Hepatocyte (in vitro differentiated cells): ENCODE measurements at regions not wholly inside any gene's neighbourhood (a gene's known extent, or its start where the extent isn't known, plus 50 kb on each side); places are given as distances from the start of the nearest gene placed in this dataset.

Experiments used
- DNase-seq: peaks from one replicate; pipeline ENCODE4 v3.0.0-alpha.2; 2016; ENCODE audit warnings: low spot score
- H2AFZ ChIP-seq: fragments of 200-600 bp; sonication (generic); 2 replicates; pipeline ENCODE4 v1.6.0; 2016; ENCODE audit warnings: antibody characterized with exemption, mild to moderate bottlenecking
- H3K27ac ChIP-seq: fragments of 200-600 bp; sonication (generic); 2 replicates; pipeline ENCODE4 v1.5.1; 2016; ENCODE audit warnings: mild to moderate bottlenecking
- H3K27me3 ChIP-seq: fragments of 200-600 bp; sonication (generic); 2 replicates; pipeline ENCODE4 v1.6.1; 2016
- H3K36me3 ChIP-seq: fragments of 200-600 bp; sonication (generic); replicated peaks from 2 replicates; pipeline ENCODE4 v1.5.1; 2016; ENCODE audit warnings: low read depth; ENCODE audit not compliant: insufficient read depth
- H3K4me1 ChIP-seq: fragments of 200-600 bp; sonication (generic); 2 replicates; pipeline ENCODE4 v1.5.1; 2016; ENCODE audit warnings: mild to moderate bottlenecking, moderate library complexity; ENCODE audit not compliant: insufficient read depth
- H3K4me2 ChIP-seq: fragments of 200-600 bp; sonication (generic); 2 replicates; pipeline ENCODE4 v1.6.0; 2016
- H3K4me3 ChIP-seq: fragments of 200-600 bp; sonication (generic); 2 replicates; pipeline ENCODE4 v1.5.1; 2016; ENCODE audit warnings: mild to moderate bottlenecking
- H3K79me2 ChIP-seq: fragments of 200-600 bp; sonication (generic); 2 replicates; pipeline ENCODE4 v1.6.0; 2017; ENCODE audit warnings: mild to moderate bottlenecking
- H3K9me2 ChIP-seq: fragments of 200-600 bp; sonication (generic); replicated peaks from 2 replicates; pipeline ENCODE4 v1.6.0; 2017; ENCODE audit warnings: mild to moderate bottlenecking; ENCODE audit not compliant: insufficient read depth
- H3K9me3 ChIP-seq: fragments of 200-600 bp; sonication (generic); 2 replicates; pipeline ENCODE4 v1.5.1; 2016; ENCODE audit warnings: low read depth, mild to moderate bottlenecking
- H4K20me1 ChIP-seq: fragments of 200-600 bp; sonication (generic); 2 replicates; pipeline ENCODE4 v1.6.0; 2016; ENCODE audit warnings: mild to moderate bottlenecking; ENCODE audit not compliant: insufficient read depth, poor library complexity, severe bottlenecking
- CTCF ChIP-seq: fragments of 200-600 bp; sonication (generic); IDR thresholded peaks from 2 replicates; pipeline ENCODE4 v1.5.1; 2016; ENCODE audit warnings: antibody characterized with exemption, mild to moderate bottlenecking; ENCODE audit not compliant: poor library complexity
- EZH2 ChIP-seq: fragments of 200-600 bp; sonication (generic); IDR thresholded peaks from 2 replicates; pipeline ENCODE4 v1.6.1; 2016; ENCODE audit warnings: antibody characterized with exemption, mild to moderate bottlenecking, borderline replicate concordance
- EZH2phosphoT487 ChIP-seq: fragments of 200-600 bp; sonication (generic); IDR thresholded peaks from one replicate; pipeline ENCODE4 v1.6.1; 2018; ENCODE audit warnings: antibody characterized with exemption, mild to moderate bottlenecking, low read depth, moderate library complexity; ENCODE audit not compliant: unreplicated experiment, severe bottlenecking
- WGBS: methylation state at CpG from one replicate; pipeline ENCODE4 v1.1.6; 2016; ENCODE audit warnings: low lambda C conversion rate; ENCODE audit errors: missing lambda C conversion rate; 5-methylcytosine and 5-hydroxymethylcytosine counted together

- Histone ChIP-seq H3K27ac (no peak overlapping the region), H3K9me2 (no peaks in the 10 kb centered on the region), H2AFZ (no peak overlapping the region), H3K27me3 (no peaks in the 10 kb centered on the region), H3K9me3 (no peaks in the 10 kb centered on the region), H4K20me1 (no peaks in the 10 kb centered on the region), H3K4me1 (no peaks in the 10 kb centered on the region), H3K79me2 (no peaks in the 10 kb centered on the region), H3K4me2 (no peak overlapping the region), H3K36me3 (no peaks in the 10 kb centered on the region), H3K4me3 (no peak overlapping the region)
- DNase-seq = no peak
- 91% methylated on average over 13 of the region's 15 CpGs for WGBS
- TF ChIP-seq CTCF (no peak), EZH2phosphoT487 (no peak), EZH2 (no peak)
These were observed 180.5 kb downstream of the SHANK2 start for GRCh38 chr11:71071736-71072509.

- no peaks in the 10 kb centered on the region for H3K79me2 ChIP-seq
- DNase-seq = no peak
- H3K9me3 ChIP-seq = no peaks in the 10 kb centered on the region
- H3K4me3 ChIP-seq = no peak overlapping the region
- H3K4me1 ChIP-seq = no peaks in the 10 kb centered on the region
- H3K4me2 ChIP-seq = no peak overlapping the region
- no peaks in the 10 kb centered on the region for H3K36me3 ChIP-seq
- H3K9me2 ChIP-seq = no peaks in the 10 kb centered on the region
- no peak overlapping the region for H3K27ac ChIP-seq
- WGBS = 90% methylated on average over 12 of the region's 12 CpGs
- H2AFZ ChIP-seq = no peak overlapping the region
- H4K20me1 ChIP-seq = no peaks in the 10 kb centered on the region
- no peaks in the 10 kb centered on the region for H3K27me3 ChIP-seq
- TF ChIP-seq EZH2 (no peak), CTCF (no peak), EZH2phosphoT487 (no peak)
These were observed 181.6 kb downstream of the SHANK2 start for GRCh38 chr11:71070490-71071453.

GRCh38 chr11:71068963-71069362, 183.4 kb downstream of the SHANK2 start:
- Histone ChIP-seq H3K27ac (no peak overlapping the region), H2AFZ (no peak overlapping the region), H3K79me2 (no peaks in the 10 kb centered on the region), H4K20me1 (no peaks in the 10 kb centered on the region), H3K36me3 (no peaks in the 10 kb centered on the region), H3K9me3 (no peaks in the 10 kb centered on the region), H3K4me1 (no peaks in the 10 kb centered on the region), H3K4me2 (no peak overlapping the region), H3K9me2 (no peaks in the 10 kb centered on the region), H3K27me3 (no peaks in the 10 kb centered on the region), H3K4me3 (no peak overlapping the region)
- TF ChIP-seq EZH2phosphoT487 (no peak), CTCF (no peak), EZH2 (no peak)
- 100% methylated on average over 1 of the region's 1 CpG for WGBS
- DNase-seq = no peak
